Glutamatergic neuron (in vitro differentiated cells): ENCODE measurements at regions not wholly inside any gene's neighbourhood (a gene's known extent, or its start where the extent isn't known, plus 50 kb on each side); places are given as distances from the start of the nearest gene placed in this dataset.

ENCODE experiments used
- DNase-seq: peaks from one replicate; pipeline ENCODE4 v3.0.0; 2022
- H3K27ac Mint-ChIP-seq: one replicate; pipeline ENCODE4 v1.8.0; 2020; ENCODE audit warnings: mild to moderate bottlenecking, mixed read lengths, inconsistent platforms; ENCODE audit not compliant: unreplicated experiment
- H3K27me3 Mint-ChIP-seq: one replicate; pipeline ENCODE4 v1.8.0; 2020; ENCODE audit warnings: mild to moderate bottlenecking, moderate library complexity, mixed read lengths, inconsistent platforms; ENCODE audit not compliant: unreplicated experiment
- H3K36me3 Mint-ChIP-seq: one replicate; pipeline ENCODE4 v1.8.0; 2020; ENCODE audit warnings: mild to moderate bottlenecking, mixed read lengths, inconsistent platforms; ENCODE audit not compliant: unreplicated experiment
- H3K4me1 Mint-ChIP-seq: one replicate; pipeline ENCODE4 v1.8.0; 2020; ENCODE audit warnings: mild to moderate bottlenecking, low read depth, mixed read lengths, inconsistent platforms; ENCODE audit not compliant: unreplicated experiment
- H3K4me3 Mint-ChIP-seq: one replicate; pipeline ENCODE4 v1.8.0; 2020; ENCODE audit warnings: mild to moderate bottlenecking, mixed read lengths, inconsistent platforms; ENCODE audit not compliant: unreplicated experiment
- H3K9me3 Mint-ChIP-seq: one replicate; pipeline ENCODE4 v1.8.0; 2020; ENCODE audit warnings: mild to moderate bottlenecking, moderate library complexity, mixed read lengths, inconsistent platforms; ENCODE audit not compliant: unreplicated experiment
- TF ChIP-seq, protein P1 (sequence below): fragments of 200-600 bp; sonication (generic); IDR thresholded peaks from one replicate; pipeline ENCODE4 v1.5.0; 2021; ENCODE audit not compliant: partially characterized antibody, unreplicated experiment

DNA sequence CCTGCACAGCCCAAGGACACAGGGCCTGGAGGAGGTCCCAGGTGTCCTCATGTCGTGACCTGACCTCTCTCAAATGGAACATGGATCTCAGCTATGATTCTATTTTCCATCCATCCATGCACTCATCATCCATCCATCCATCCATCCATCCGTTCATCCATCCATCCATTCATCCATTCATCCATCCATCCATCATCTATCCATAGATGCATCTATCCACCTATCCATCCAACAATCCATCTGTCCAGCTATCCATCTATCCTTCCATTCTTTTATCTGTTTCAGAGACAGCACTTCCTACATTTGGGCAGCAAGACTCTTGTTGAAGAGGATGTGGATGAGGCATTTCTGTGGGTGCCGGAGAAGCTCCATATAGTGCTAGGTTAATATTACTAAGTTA is 86.7 kb downstream of the SCGB2B2 start:
- Mint-ChIP-seq H3K27ac (no peak overlapping the region), H3K4me3 (no peak overlapping the region), H3K27me3 (peaks cover 5% of the 10 kb centered on the region), H3K9me3 (peaks cover 8% of the 10 kb centered on the region), H3K4me1 (no peaks in the 10 kb centered on the region), H3K36me3 (no peaks in the 10 kb centered on the region)
- no peak for DNase-seq
- TF ChIP-seq, protein P1, sequence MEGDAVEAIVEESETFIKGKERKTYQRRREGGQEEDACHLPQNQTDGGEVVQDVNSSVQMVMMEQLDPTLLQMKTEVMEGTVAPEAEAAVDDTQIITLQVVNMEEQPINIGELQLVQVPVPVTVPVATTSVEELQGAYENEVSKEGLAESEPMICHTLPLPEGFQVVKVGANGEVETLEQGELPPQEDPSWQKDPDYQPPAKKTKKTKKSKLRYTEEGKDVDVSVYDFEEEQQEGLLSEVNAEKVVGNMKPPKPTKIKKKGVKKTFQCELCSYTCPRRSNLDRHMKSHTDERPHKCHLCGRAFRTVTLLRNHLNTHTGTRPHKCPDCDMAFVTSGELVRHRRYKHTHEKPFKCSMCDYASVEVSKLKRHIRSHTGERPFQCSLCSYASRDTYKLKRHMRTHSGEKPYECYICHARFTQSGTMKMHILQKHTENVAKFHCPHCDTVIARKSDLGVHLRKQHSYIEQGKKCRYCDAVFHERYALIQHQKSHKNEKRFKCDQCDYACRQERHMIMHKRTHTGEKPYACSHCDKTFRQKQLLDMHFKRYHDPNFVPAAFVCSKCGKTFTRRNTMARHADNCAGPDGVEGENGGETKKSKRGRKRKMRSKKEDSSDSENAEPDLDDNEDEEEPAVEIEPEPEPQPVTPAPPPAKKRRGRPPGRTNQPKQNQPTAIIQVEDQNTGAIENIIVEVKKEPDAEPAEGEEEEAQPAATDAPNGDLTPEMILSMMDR: no peak

DNA sequence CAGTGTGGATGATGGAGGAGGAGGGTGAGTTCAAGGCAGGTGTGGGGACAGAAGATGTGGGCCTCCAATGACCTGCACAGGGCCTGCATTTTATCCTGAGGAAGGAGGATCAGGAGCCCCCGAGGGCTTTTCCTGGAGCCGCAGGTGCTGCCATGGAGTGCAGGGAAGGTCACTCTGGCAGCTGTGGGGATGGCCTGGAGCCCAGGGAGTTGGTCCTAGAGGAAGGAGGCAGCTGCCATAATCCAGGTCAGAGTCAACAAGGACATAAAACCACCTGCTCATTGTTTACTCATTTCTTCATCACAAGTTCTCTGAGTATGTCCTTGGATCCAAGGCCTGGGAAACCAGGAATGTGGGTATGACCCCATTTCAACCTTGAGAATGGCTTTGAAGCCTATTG is 87.2 kb downstream of the SCGB2B2 start:
- Mint-ChIP-seq H3K27ac (no peak overlapping the region), H3K4me3 (no peak overlapping the region), H3K27me3 (peaks cover 5% of the 10 kb centered on the region), H3K36me3 (no peaks in the 10 kb centered on the region), H3K4me1 (no peaks in the 10 kb centered on the region), H3K9me3 (peaks cover 7% of the 10 kb centered on the region)
- TF ChIP-seq, protein P1: no peak
- no peak for DNase-seq

DNA sequence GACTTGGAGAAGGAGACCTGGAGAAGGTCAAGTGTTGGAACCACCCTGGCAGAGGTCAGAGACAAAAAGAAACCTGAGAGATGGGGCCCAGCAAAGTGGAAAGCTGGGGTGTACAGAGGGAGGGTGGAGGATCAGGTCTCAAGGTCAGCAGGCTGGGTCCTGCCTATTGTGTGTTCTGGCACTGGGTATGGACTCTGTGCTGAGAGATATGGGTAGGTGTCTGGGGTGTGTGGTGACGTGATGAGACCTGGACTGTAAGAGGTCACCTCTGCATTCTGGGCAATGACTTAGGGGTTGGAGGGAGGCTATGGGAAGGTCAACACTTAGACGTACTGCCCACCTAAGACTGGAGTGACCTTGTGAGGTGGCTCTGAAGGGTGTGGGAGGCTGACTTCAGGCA is 88.1 kb downstream of the SCGB2B2 start:
- TF ChIP-seq, protein P1: no peak

DNA sequence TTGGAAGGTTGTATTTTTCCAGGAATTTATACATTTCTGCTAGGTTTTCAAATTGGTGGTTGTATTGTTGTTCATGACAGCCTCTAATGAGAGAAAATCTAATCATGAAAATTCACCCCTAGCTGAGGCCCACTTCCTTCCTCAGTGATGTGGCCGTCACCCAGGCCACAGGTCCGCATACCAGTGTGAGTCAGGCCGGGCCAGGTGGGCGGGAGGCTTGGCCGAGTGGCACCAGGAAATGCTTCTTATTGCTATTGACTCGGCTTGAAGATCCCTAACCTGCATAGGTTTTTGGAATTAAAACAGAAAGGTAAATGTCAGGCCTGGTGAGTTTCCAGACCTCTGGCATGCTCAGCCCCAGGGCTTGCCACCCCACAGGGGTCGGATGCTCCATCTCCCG is 88.7 kb downstream of the SCGB2B2 start:
- DNase-seq: no peak
- Mint-ChIP-seq H3K9me3 (peaks cover 7% of the 10 kb centered on the region), H3K27ac (no peak overlapping the region), H3K4me1 (no peaks in the 10 kb centered on the region), H3K4me3 (no peak overlapping the region), H3K36me3 (no peaks in the 10 kb centered on the region), H3K27me3 (peaks cover 5% of the 10 kb centered on the region)
- TF ChIP-seq, protein P1: no peak

More for the DNA sequence above, 88.1 kb downstream of the SCGB2B2 start:
- Mint-ChIP-seq H3K27me3 (peaks cover 5% of the 10 kb centered on the region), H3K36me3 (no peaks in the 10 kb centered on the region), H3K27ac (no peak overlapping the region), H3K4me1 (no peaks in the 10 kb centered on the region), H3K9me3 (peaks cover 7% of the 10 kb centered on the region), H3K4me3 (no peak overlapping the region)
- DNase-seq: no peak

DNA sequence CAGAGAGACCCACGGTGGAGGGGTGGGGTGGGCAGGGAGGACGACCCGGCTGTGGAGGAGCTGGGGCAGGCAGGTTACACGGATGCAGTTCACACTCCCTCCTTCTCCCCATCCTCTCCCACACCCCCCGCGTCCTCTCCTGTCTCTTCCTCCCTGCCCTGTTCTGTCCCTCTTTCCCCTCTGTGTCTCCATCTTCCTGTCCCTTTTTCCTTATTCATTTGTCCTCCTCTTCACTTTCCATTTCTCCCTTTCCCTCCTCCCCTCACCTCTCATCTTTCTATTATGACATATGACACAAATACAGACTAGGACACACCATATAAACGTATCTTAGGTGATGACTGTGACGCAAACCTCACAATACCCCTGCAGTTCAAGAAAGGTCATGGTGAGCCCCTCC is 96.6 kb downstream of the SCGB2B2 start:
- Mint-ChIP-seq H3K9me3 (peaks cover 3% of the 10 kb centered on the region), H3K4me1 (no peaks in the 10 kb centered on the region), H3K27me3 (peaks cover 9% of the 10 kb centered on the region), H3K4me3 (no peak overlapping the region), H3K36me3 (no peaks in the 10 kb centered on the region), H3K27ac (no peak overlapping the region)
- DNase-seq: no peak
- TF ChIP-seq, protein P1: no peak
